ENCODE measurements at regions not wholly inside any gene's neighbourhood (a gene's known extent, or its start where the extent isn't known, plus 50 kb on each side); places are given as distances from the start of the nearest gene placed in this dataset.

- no peak overlapping the region for H3K27ac ChIP-seq
- WGBS, 2 donors, result 89 to 90% methylated on average over 3 of the region's 4 CpGs
- TF ChIP-seq POLR2A (IDR thresholded peaks at IDR 0.05), result no peak
- TF ChIP-seq, protein P1, sequence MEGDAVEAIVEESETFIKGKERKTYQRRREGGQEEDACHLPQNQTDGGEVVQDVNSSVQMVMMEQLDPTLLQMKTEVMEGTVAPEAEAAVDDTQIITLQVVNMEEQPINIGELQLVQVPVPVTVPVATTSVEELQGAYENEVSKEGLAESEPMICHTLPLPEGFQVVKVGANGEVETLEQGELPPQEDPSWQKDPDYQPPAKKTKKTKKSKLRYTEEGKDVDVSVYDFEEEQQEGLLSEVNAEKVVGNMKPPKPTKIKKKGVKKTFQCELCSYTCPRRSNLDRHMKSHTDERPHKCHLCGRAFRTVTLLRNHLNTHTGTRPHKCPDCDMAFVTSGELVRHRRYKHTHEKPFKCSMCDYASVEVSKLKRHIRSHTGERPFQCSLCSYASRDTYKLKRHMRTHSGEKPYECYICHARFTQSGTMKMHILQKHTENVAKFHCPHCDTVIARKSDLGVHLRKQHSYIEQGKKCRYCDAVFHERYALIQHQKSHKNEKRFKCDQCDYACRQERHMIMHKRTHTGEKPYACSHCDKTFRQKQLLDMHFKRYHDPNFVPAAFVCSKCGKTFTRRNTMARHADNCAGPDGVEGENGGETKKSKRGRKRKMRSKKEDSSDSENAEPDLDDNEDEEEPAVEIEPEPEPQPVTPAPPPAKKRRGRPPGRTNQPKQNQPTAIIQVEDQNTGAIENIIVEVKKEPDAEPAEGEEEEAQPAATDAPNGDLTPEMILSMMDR (IDR thresholded peaks at IDR 0.05), result no peak
- intact Hi-C loops (cut with DNase I), result no loop called here
- peaks cover 0 to 34% (median 0%) of the 10 kb centered on the region in 4 donors for H3K27me3 ChIP-seq
- no peaks in the 10 kb centered on the region for H3K9me3 ChIP-seq
- no peaks in the 10 kb centered on the region for H3K36me3 ChIP-seq
- no peaks in the 10 kb centered on the region for H3K4me1 ChIP-seq
- no peak overlapping the region for H3K4me3 ChIP-seq
- DNase-seq, result no peak
Observed at GRCh38 chr22:48144318-48144717, 1381.9 kb downstream of the TBC1D22A start.

GRCh38 chr22:48143856-48144255, 1381.4 kb downstream of the TBC1D22A start:
- Histone ChIP-seq H3K27me3 (peaks cover 0 to 34% (median 0%) of the 10 kb centered on the region in 4 donors), H3K4me1 (no peaks in the 10 kb centered on the region), H3K9me3 (no peaks in the 10 kb centered on the region), H3K27ac (no peak overlapping the region), H3K36me3 (no peaks in the 10 kb centered on the region), H3K4me3 (no peak overlapping the region)
- TF ChIP-seq, protein P1 (IDR thresholded peaks at IDR 0.05), result no peak
- TF ChIP-seq POLR2A (IDR thresholded peaks at IDR 0.05), result no peak
- DNase-seq, result no peak
- intact Hi-C loops (cut with DNase I), result no loop called here
- WGBS, 2 donors, result 71 to 80% methylated on average over 4 to 5 of the region's 7 CpGs

GRCh38 chr22:48142388-48142787, 1379.9 kb downstream of the TBC1D22A start:
- TF ChIP-seq, protein P1 (IDR thresholded peaks at IDR 0.05), result no peak
- TF ChIP-seq POLR2A (IDR thresholded peaks at IDR 0.05), result no peak
- Histone ChIP-seq H3K4me1 (no peaks in the 10 kb centered on the region), H3K27me3 (peaks cover 0 to 33% (median 0%) of the 10 kb centered on the region in 4 donors), H3K36me3 (no peaks in the 10 kb centered on the region), H3K27ac (no peak overlapping the region), H3K4me3 (no peak overlapping the region), H3K9me3 (no peaks in the 10 kb centered on the region)
- WGBS, 2 donors, result 83 to 84% methylated on average over 5 to 7 of the region's 7 CpGs
- DNase-seq, result no peak
- intact Hi-C loops (cut with DNase I), result no loop called here

DNA sequence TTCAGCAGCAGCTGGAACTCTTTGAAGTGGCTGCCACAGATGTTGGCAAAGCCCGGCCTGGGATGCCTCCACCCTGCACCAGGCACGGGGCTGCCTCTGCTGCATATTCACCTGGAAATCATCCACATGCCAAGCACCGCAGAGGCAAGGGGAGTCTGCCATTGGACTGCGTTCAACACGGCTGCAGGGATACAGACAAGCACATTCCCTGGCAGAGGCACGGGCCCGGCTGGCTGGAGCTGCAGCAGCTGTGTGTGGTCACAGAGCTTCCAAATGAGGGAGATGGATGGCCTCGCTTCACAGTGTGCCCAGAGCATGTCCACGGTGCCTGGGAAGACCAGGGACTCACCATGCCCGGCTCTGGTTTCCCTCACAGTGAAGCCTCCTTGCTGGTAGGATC, 1378.9 kb downstream of the TBC1D22A start:
- Histone ChIP-seq H3K4me1 (no peaks in the 10 kb centered on the region), H3K36me3 (no peaks in the 10 kb centered on the region), H3K27me3 (peaks cover 0 to 23% (median 0%) of the 10 kb centered on the region in 4 donors), H3K27ac (no peak overlapping the region), H3K9me3 (no peaks in the 10 kb centered on the region), H3K4me3 (no peak overlapping the region)
- intact Hi-C loops (cut with DNase I), result no loop called here
- no peak for DNase-seq
- WGBS, 2 donors, result 60% methylated on average over 2 of the region's 10 CpGs; no CpG with 5 or more reads in 1 of the 2 donors
- TF ChIP-seq, protein P1 (IDR thresholded peaks at IDR 0.05), result no peak
- TF ChIP-seq POLR2A (IDR thresholded peaks at IDR 0.05), result no peak

GRCh38 chr22:48140261-48140813, 1377.9 kb downstream of the TBC1D22A start:
- Histone ChIP-seq H3K27me3 (peaks cover 0 to 14% (median 0%) of the 10 kb centered on the region in 4 donors), H3K9me3 (no peaks in the 10 kb centered on the region), H3K36me3 (no peaks in the 10 kb centered on the region), H3K4me3 (no peak overlapping the region), H3K4me1 (no peaks in the 10 kb centered on the region), H3K27ac (no peak overlapping the region)
- 83% methylated on average over 2 of the region's 10 CpGs; no CpG with 5 or more reads in 1 of the 2 donors for WGBS, 2 donors
- DNase-seq, result no peak
- TF ChIP-seq, protein P1 (IDR thresholded peaks at IDR 0.05), result no peak
- no peak for TF ChIP-seq POLR2A (IDR thresholded peaks at IDR 0.05)
- intact Hi-C loops (cut with DNase I), result no loop called here

Measured in esophagus squamous epithelium (tissue), 5 donors.